IMR-90 (cell line): ENCODE measurements at regions not wholly inside any gene's neighbourhood (a gene's known extent, or its start where the extent isn't known, plus 50 kb on each side); places are given as distances from the start of the nearest gene placed in this dataset.

Experiments used
- ATAC-seq: fragments of 200-7000 bp; cut with Tn5 transposase; 2 replicates; pipeline ENCODE4 v1.9.1; 2020; ENCODE audit warnings: low read depth, mild to moderate bottlenecking, moderate library complexity
- BruUV-seq: library from RNA; stranded (reverse); fragments of 400-500 nt; replicated peaks from 2 replicates; lab custom pipeline; 2021; lab: Mats Ljungman, UMichigan
- CTCF ChIA-PET: fragments of 300-600 bp; formaldehyde crosslinking; extraction: SDS; loops from one replicate; lab custom pipeline; 2021; ENCODE audit warnings: antibody characterized with exemption; lab: Yijun Ruan, JAX
- POLR2A ChIA-PET: fragments of 300-600 bp; sonication (Branson Sonifier 250); formaldehyde crosslinking; loops from one replicate; lab custom pipeline; 2022; ENCODE audit warnings: antibody characterized with exemption; ENCODE audit not compliant: unreplicated experiment; lab: Charles Lee
- DNase-seq: peaks from one replicate; pipeline ENCODE4 v3.0.0; 2013
- H2AFZ ChIP-seq: replicated peaks from 2 replicates; pipeline ENCODE3; 2013; ENCODE audit warnings: low read length, mild to moderate bottlenecking; ENCODE audit not compliant: poor library complexity
- H2AK5ac ChIP-seq: 2 replicates; pipeline ENCODE4 v1.6.1; 2013; ENCODE audit warnings: low read depth, low read length, inconsistent platforms
- H2AK9ac ChIP-seq: replicated peaks from 2 replicates; pipeline ENCODE3; 2013; ENCODE audit warnings: mild to moderate bottlenecking, low read depth, low read length, moderate library complexity; ENCODE audit not compliant: poor library complexity
- H2BK120ac ChIP-seq: 2 replicates; pipeline ENCODE4 v1.6.1; 2013; ENCODE audit warnings: low read depth, low read length, inconsistent platforms
- H2BK15ac ChIP-seq: 3 replicates; pipeline ENCODE4 v1.6.1; 2013; ENCODE audit warnings: low read depth, low read length, inconsistent platforms
- H2BK20ac ChIP-seq: 2 replicates; pipeline ENCODE4 v1.6.1; 2013; ENCODE audit warnings: low read depth, mild to moderate bottlenecking, inconsistent platforms, low read length, moderate library complexity
- H2BK5ac ChIP-seq: 2 replicates; pipeline ENCODE4 v1.6.1; 2013; ENCODE audit warnings: mild to moderate bottlenecking, low read depth, low read length, inconsistent platforms; ENCODE audit not compliant: poor library complexity, severe bottlenecking
- H3K14ac ChIP-seq: replicated peaks from 2 replicates; pipeline ENCODE4 v1.6.1; 2013; ENCODE audit warnings: low read depth, low read length, inconsistent platforms
- H3K18ac ChIP-seq: 2 replicates; pipeline ENCODE4 v1.6.1; 2013; ENCODE audit warnings: low read depth, low read length, control low read depth
- H3K23ac ChIP-seq: 2 replicates; pipeline ENCODE4 v1.6.1; 2013; ENCODE audit warnings: low read depth, low read length, inconsistent platforms
- H3K27ac ChIP-seq: 2 replicates; pipeline ENCODE4 v1.5.1; 2013; ENCODE audit warnings: mild to moderate bottlenecking, control low read depth, low read length; ENCODE audit not compliant: insufficient read depth
- H3K27me3 ChIP-seq: 2 replicates; pipeline ENCODE4 v1.6.1; 2013; ENCODE audit warnings: low read length; ENCODE audit not compliant: control insufficient read depth, insufficient read depth
- H3K36me3 ChIP-seq: 2 replicates; pipeline ENCODE4 v1.6.1; 2013; ENCODE audit warnings: low read length, mixed read lengths; ENCODE audit not compliant: control insufficient read depth, insufficient read depth
- H3K4ac ChIP-seq: 2 replicates; pipeline ENCODE4 v1.6.1; 2013; ENCODE audit warnings: low read depth, low read length, inconsistent platforms
- H3K4me1 ChIP-seq: 2 replicates; pipeline ENCODE4 v1.6.1; 2013; ENCODE audit warnings: low read length, mixed read lengths; ENCODE audit not compliant: control insufficient read depth, insufficient read depth
- H3K4me2 ChIP-seq: 2 replicates; pipeline ENCODE4 v1.6.1; 2013; ENCODE audit warnings: low read depth, mild to moderate bottlenecking, control low read depth, low read length, moderate library complexity
- H3K4me3 ChIP-seq: 2 replicates; pipeline ENCODE4 v1.5.1; 2013; ENCODE audit warnings: low read depth, mild to moderate bottlenecking, control low read depth, low read length, moderate library complexity; ENCODE audit not compliant: insufficient read depth
- H3K56ac ChIP-seq: 2 replicates; pipeline ENCODE4 v1.6.1; 2013; ENCODE audit warnings: low read length, inconsistent platforms; ENCODE audit not compliant: insufficient read depth; ENCODE audit errors: extremely low read depth
- H3K79me1 ChIP-seq, 2 experiments: 2 replicates each; pipeline ENCODE4 v1.6.1; 2013; ENCODE audit warnings: low read length in 2 of 2, inconsistent platforms in 1 of 2, low read depth in 1 of 2
- H3K9ac ChIP-seq: 2 replicates; pipeline ENCODE4 v1.6.1; 2013; ENCODE audit warnings: low read depth, low read length, control low read depth
- H3K9me1 ChIP-seq: 2 replicates; pipeline ENCODE4 v1.6.1; 2013; ENCODE audit warnings: low read length, inconsistent platforms; ENCODE audit not compliant: insufficient read depth
- H3K9me3 ChIP-seq: 2 replicates; pipeline ENCODE4 v1.6.1; 2013; ENCODE audit warnings: low read length; ENCODE audit not compliant: control insufficient read depth, insufficient read depth
- H4K20me1 ChIP-seq: 2 replicates; pipeline ENCODE4 v1.6.1; 2013; ENCODE audit warnings: low read length, inconsistent platforms; ENCODE audit not compliant: insufficient read depth
- H4K5ac ChIP-seq: 2 replicates; pipeline ENCODE4 v1.6.1; 2013; ENCODE audit warnings: mild to moderate bottlenecking, low read depth, low read length, control low read depth
- H4K8ac ChIP-seq, 2 experiments: 2 replicates each; pipeline ENCODE4 v1.6.1; 2013; ENCODE audit warnings: low read depth in 2 of 2, low read length in 2 of 2, control low read depth in 1 of 2, inconsistent platforms in 1 of 2
- H4K91ac ChIP-seq: 2 replicates; pipeline ENCODE4 v1.6.1; 2013; ENCODE audit warnings: low read depth, low read length, inconsistent platforms; ENCODE audit not compliant: insufficient read depth
- CHD1 ChIP-seq: IDR thresholded peaks from 2 replicates; pipeline ENCODE4 v1.6.1; 2012; ENCODE audit warnings: low read depth, low read length, improper control_type of control experiment
- NFE2L2 ChIP-seq: fragments of 150-350 bp; IDR thresholded peaks from 2 replicates; pipeline ENCODE4 v1.6.1; 2016; ENCODE audit warnings: low read depth, mild to moderate bottlenecking, low read length
- POLR2A ChIP-seq: IDR thresholded peaks from 2 replicates; pipeline ENCODE4 v1.6.1; 2012; ENCODE audit warnings: mild to moderate bottlenecking, low read depth, low read length
- RAD21 ChIP-seq: IDR thresholded peaks from 2 replicates; pipeline ENCODE4 v1.6.1; 2012; ENCODE audit warnings: low read length, improper control_type of control experiment
- RCOR1 ChIP-seq: IDR thresholded peaks from 2 replicates; pipeline ENCODE4 v1.6.1; 2012; ENCODE audit warnings: mild to moderate bottlenecking, low read length, improper control_type of control experiment; ENCODE audit not compliant: insufficient replicate concordance
- WGBS, 2 experiments: methylation state at CpG; one replicate each; pipeline versions ENCODE4 v1.1.5 to v1.1.7; 2013; ENCODE audit warnings: missing lambda C conversion rate in 2 of 2; ENCODE audit not compliant: insufficient read length in 1 of 2; ENCODE audit errors: extremely low coverage in 2 of 2; 5-methylcytosine and 5-hydroxymethylcytosine counted together
- dilution Hi-C: fragments of 300-500 bp; cut with HindIII; formaldehyde crosslinking; loops from one replicate; pipeline ENCODE4 v1.14.3; 2018; ENCODE audit warnings: low sequenced_read_pairs; ENCODE audit not compliant: unreplicated experiment
- in situ Hi-C: fragments of 300-500 bp; cut with MboI; formaldehyde crosslinking; loops from 3 replicates; pipeline ENCODE4 v1.14.3; 2019; ENCODE audit warnings: low sequenced_read_pairs, inconsistent platforms, mixed read lengths
- intact Hi-C: fragments of 100-400 bp; cut with micrococcal nuclease; formaldehyde crosslinking; loops from 2 replicates; pipeline ENCODE4 v1.10.0; 2022
- TF ChIP-seq, protein P1 (sequence below): fragments of 150-350 bp; IDR thresholded peaks from 2 replicates; pipeline ENCODE4 v1.6.1; 2016; ENCODE audit warnings: low read depth, mild to moderate bottlenecking, low read length, moderate library complexity, borderline replicate concordance

DNA sequence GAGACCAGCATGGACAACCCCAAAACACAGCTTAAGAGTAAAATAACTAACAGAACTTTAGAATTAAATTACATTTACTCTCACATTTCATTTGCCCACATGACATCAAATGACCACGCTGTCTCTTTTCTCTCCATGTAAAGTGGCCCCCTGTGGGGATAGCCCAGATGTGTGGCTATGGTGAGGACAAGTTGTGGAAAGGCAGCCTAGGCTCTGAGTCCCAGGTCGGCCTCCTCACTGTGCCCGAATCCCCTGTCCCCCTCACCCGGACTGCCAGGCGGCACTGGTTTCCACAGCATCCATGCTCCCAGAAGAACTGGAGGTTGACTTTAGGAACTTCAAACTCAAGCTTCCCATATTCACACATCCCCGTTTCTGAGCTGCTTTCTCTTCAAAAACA is 111.8 kb upstream of the UQCRFS1 start:
- Histone ChIP-seq H4K5ac (no peak overlapping the region), H2AFZ (no peak overlapping the region), H3K4me2 (no peak overlapping the region), H2AK9ac (no peak overlapping the region), H3K9me1 (no peaks in the 10 kb centered on the region), H3K4me3 (no peak overlapping the region), H3K79me1 (no peaks in the 10 kb centered on the region), H3K23ac (no peak overlapping the region), H3K14ac (no peak overlapping the region), H3K4ac (no peak overlapping the region), H2BK15ac (no peak overlapping the region), H3K9me3 (peaks cover 8% of the 10 kb centered on the region; the same call in 1 of the 2 replicates), H3K9ac (no peak overlapping the region), H2BK5ac (no peak overlapping the region), H3K18ac (no peak overlapping the region), H2BK120ac (no peak overlapping the region), H3K27me3 (no peaks in the 10 kb centered on the region), H2AK5ac (no peak overlapping the region), H4K8ac (no peak overlapping the region), H3K4me1 (no peaks in the 10 kb centered on the region), H3K56ac (no peak overlapping the region), H3K27ac (no peak overlapping the region), H3K36me3 (no peaks in the 10 kb centered on the region), H4K20me1 (no peaks in the 10 kb centered on the region), H2BK20ac (no peak overlapping the region), H4K91ac (no peak overlapping the region)
- no TSS peak for BruUV-seq
- TF ChIP-seq RAD21 (no peak), NFE2L2 (no peak), POLR2A (no peak), CHD1 (no peak), RCOR1 (no peak)
- TF ChIP-seq, protein P1, sequence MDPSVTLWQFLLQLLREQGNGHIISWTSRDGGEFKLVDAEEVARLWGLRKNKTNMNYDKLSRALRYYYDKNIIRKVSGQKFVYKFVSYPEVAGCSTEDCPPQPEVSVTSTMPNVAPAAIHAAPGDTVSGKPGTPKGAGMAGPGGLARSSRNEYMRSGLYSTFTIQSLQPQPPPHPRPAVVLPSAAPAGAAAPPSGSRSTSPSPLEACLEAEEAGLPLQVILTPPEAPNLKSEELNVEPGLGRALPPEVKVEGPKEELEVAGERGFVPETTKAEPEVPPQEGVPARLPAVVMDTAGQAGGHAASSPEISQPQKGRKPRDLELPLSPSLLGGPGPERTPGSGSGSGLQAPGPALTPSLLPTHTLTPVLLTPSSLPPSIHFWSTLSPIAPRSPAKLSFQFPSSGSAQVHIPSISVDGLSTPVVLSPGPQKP = no peak
- ATAC-seq (no peak), DNase-seq (no peak)
- POLR2A ChIA-PET = no interaction called here
- in situ Hi-C loops = no loop called here
- WGBS, 2 experiments = no CpG with 5 or more reads among the region's 6 CpGs
- dilution Hi-C loops = no loop called here
- CTCF ChIA-PET = no interaction called here
- intact Hi-C loops = no loop called here
